ENCODE measurements at regions not wholly inside any gene's neighbourhood (a gene's known extent, or its start where the extent isn't known, plus 50 kb on each side); places are given as distances from the start of the nearest gene placed in this dataset.

GRCh38 chr9:118362596-118362995 lies 658.4 kb downstream of the TLR4 start:
- peaks cover 0 to 2% (median 0%) of the 10 kb centered on the region in 4 donors for H3K27me3 ChIP-seq
- ATAC-seq (no peak), FAIRE-seq (no peak), DNase-seq (no peak)
- H3K9me3 ChIP-seq: peaks cover 0 to 4% (median 0%) of the 10 kb centered on the region in 4 donors
- intact Hi-C loops (cut with DNase I): no loop called here
- no peak overlapping the region for H3K4me3 ChIP-seq
- TF ChIP-seq, protein P1, sequence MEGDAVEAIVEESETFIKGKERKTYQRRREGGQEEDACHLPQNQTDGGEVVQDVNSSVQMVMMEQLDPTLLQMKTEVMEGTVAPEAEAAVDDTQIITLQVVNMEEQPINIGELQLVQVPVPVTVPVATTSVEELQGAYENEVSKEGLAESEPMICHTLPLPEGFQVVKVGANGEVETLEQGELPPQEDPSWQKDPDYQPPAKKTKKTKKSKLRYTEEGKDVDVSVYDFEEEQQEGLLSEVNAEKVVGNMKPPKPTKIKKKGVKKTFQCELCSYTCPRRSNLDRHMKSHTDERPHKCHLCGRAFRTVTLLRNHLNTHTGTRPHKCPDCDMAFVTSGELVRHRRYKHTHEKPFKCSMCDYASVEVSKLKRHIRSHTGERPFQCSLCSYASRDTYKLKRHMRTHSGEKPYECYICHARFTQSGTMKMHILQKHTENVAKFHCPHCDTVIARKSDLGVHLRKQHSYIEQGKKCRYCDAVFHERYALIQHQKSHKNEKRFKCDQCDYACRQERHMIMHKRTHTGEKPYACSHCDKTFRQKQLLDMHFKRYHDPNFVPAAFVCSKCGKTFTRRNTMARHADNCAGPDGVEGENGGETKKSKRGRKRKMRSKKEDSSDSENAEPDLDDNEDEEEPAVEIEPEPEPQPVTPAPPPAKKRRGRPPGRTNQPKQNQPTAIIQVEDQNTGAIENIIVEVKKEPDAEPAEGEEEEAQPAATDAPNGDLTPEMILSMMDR (IDR thresholded peaks at IDR 0.05): no peak
- no peaks in the 10 kb centered on the region for H3K36me3 ChIP-seq
- 47 to 50% methylated on average over 3 of the region's 3 CpGs for WGBS, 2 donors
- no peaks in the 10 kb centered on the region for H3K4me1 ChIP-seq
- no peak overlapping the region for H3K27ac ChIP-seq

GRCh38 chr9:118364266-118365106 lies 660.3 kb downstream of the TLR4 start:
- H3K4me1 ChIP-seq: no peaks in the 10 kb centered on the region
- intact Hi-C loops (cut with DNase I): no loop called here
- H3K4me3 ChIP-seq: no peak overlapping the region
- TF ChIP-seq, protein P1 (IDR thresholded peaks at IDR 0.05): no peak
- H3K27ac ChIP-seq: no peak overlapping the region
- ATAC-seq: no peak
- H3K27me3 ChIP-seq: no peaks in the 10 kb centered on the region
- peak in 1 of 6 donors; percentile 22 for DNase-seq
- FAIRE-seq: no peak
- H3K9me3 ChIP-seq: no peaks in the 10 kb centered on the region
- H3K36me3 ChIP-seq: no peaks in the 10 kb centered on the region
- 55 to 69% methylated on average over 7 of the region's 7 CpGs for WGBS, 2 donors

DNA sequence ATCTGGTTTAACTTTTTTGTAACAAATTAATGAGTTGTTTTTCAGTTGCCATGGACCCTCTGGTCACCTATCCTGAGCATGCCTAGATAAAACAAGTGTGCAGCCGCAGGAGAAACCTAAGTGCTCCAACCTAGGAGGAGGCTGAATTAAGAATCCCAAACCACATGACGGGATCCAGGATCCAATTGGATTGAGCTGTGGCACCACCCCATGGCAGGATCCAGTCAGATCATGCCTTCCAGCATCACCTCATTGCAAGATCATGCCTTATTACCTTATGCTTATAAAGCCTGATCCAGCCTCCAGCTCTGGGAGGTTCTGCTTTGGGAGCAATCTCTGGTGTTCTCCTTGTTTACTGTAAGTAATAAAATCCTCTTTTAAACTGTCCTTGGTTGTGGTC lies 662.0 kb downstream of the TLR4 start:
- Histone ChIP-seq H3K4me3 (no peak overlapping the region), H3K27me3 (no peaks in the 10 kb centered on the region), H3K27ac (no peak overlapping the region), H3K4me1 (no peaks in the 10 kb centered on the region), H3K9me3 (no peaks in the 10 kb centered on the region), H3K36me3 (no peaks in the 10 kb centered on the region)
- DNase-seq: no peak
- ATAC-seq: no peak
- TF ChIP-seq, protein P1 (IDR thresholded peaks at IDR 0.05): no peak
- FAIRE-seq: no peak
- intact Hi-C loops (cut with DNase I): no loop called here
- WGBS, 2 donors: 62 to 66% methylated on average over 2 of the region's 2 CpGs

GRCh38 chr9:118367383-118367782 lies 663.2 kb downstream of the TLR4 start:
- intact Hi-C loops (cut with DNase I): no loop called here
- no peak overlapping the region for H3K4me3 ChIP-seq
- H3K4me1 ChIP-seq: no peaks in the 10 kb centered on the region
- H3K9me3 ChIP-seq: no peaks in the 10 kb centered on the region
- ATAC-seq (no peak), FAIRE-seq (no peak), DNase-seq (no peak)
- H3K27ac ChIP-seq: no peak overlapping the region
- no peaks in the 10 kb centered on the region for H3K36me3 ChIP-seq
- TF ChIP-seq, protein P1 (IDR thresholded peaks at IDR 0.05): no peak
- no peaks in the 10 kb centered on the region for H3K27me3 ChIP-seq

- Histone ChIP-seq H3K4me3 (no peak overlapping the region), H3K9me3 (no peaks in the 10 kb centered on the region), H3K36me3 (no peaks in the 10 kb centered on the region), H3K27ac (no peak overlapping the region), H3K4me1 (no peaks in the 10 kb centered on the region), H3K27me3 (no peaks in the 10 kb centered on the region)
- ATAC-seq (no peak), DNase-seq (no peak), FAIRE-seq (no peak)
- 41 to 44% methylated on average over 3 of the region's 3 CpGs for WGBS, 2 donors
- TF ChIP-seq, protein P1 (IDR thresholded peaks at IDR 0.05): no peak
- intact Hi-C loops (cut with DNase I): no loop called here
Measured at GRCh38 chr9:118384531-118385100, 680.4 kb downstream of the TLR4 start.
